ENCODE measurements at regions not wholly inside any gene's neighbourhood (a gene's known extent, or its start where the extent isn't known, plus 50 kb on each side); places are given as distances from the start of the nearest gene placed in this dataset.

DNA sequence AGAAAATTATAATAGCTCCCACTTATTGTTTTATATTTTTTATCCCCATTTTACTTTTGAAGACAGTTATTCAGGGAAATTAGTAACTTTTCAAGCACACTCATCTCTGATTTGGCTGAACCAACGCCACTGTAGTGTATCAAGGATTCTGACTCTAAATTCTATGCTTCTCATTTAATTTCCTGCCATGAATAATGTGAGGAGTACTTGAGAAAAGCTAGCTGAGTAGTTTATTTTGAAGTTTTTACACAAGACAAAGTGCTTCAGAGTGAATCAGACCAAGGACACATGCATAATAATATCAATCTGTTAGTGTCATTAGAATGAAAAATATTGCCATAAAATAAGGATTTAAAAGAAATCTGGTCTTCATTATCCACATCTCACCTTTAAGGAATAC, 329.9 kb downstream of the SLITRK6 start:
- TF ChIP-seq GATA2 (IDR thresholded peaks at IDR 0.05; ENCODE audit: low read depth, low read length): no peak
- TF ChIP-seq GATA3 (IDR thresholded peaks at IDR 0.05; ENCODE audit: low read depth, low read length): no peak
